Psoas muscle (tissue), 7 donors: ENCODE measurements at regions not wholly inside any gene's neighbourhood (a gene's known extent, or its start where the extent isn't known, plus 50 kb on each side); places are given as distances from the start of the nearest gene placed in this dataset.

ENCODE experiments used
- ATAC-seq, 4 donors: fragments of 200-7000 bp; cut with Tn5 transposase; one replicate each; pipeline ENCODE4 v1.9.1; 2020; ENCODE audit warnings: moderate library complexity in 3 of 4, mild to moderate bottlenecking in 2 of 4
- DNase-seq, 2 donors: peaks; one replicate each; pipeline ENCODE4 v3.0.0-alpha.2; 2020
- H3K27ac ChIP-seq: fragments of 200-600 bp; one replicate; pipeline ENCODE4 v1.8.0; 2022
- H3K27me3 ChIP-seq, 3 donors: fragments of 200-600 bp in 1 of 3; one replicate each; pipeline versions ENCODE4 v1.6.1 to v1.8.0; 2013 to 2022; ENCODE audit warnings: low read length in 2 of 3, mild to moderate bottlenecking in 2 of 3, moderate library complexity in 1 of 3; ENCODE audit not compliant: insufficient read depth in 3 of 3
- H3K36me3 ChIP-seq, 2 donors: fragments of 200-600 bp in 1 of 2; one replicate each; pipeline versions ENCODE4 v1.6.1 to v1.8.0; 2013 to 2022; ENCODE audit warnings: low read depth in 1 of 2, mild to moderate bottlenecking in 1 of 2, moderate library complexity in 1 of 2; ENCODE audit not compliant: insufficient read depth in 1 of 2
- H3K4me1 ChIP-seq: fragments of 200-600 bp; one replicate; pipeline ENCODE4 v1.8.0; 2022
- H3K4me3 ChIP-seq: fragments of 200-600 bp; one replicate; pipeline ENCODE4 v1.8.0; 2022; ENCODE audit warnings: mild to moderate bottlenecking
- H3K9me3 ChIP-seq: fragments of 200-600 bp; one replicate; pipeline ENCODE4 v1.8.0; 2022
- WGBS, 3 donors: extraction: QIAGEN DNeasy Blood & Tissue Kit; methylation state at CpG; one replicate each; pipeline versions ENCODE4 v1.1.6 to v1.1.7; 2013; 5-methylcytosine and 5-hydroxymethylcytosine counted together
- intact Hi-C, 2 donors: fragments of 100-400 bp; cut with DNase I; formaldehyde crosslinking; loops; one replicate each; pipeline versions ENCODE4 v1.11.0 to v1.14.2; 2022
- TF ChIP-seq, protein P1 (sequence below): fragments of 200-600 bp; IDR thresholded peaks from one replicate; pipeline ENCODE4 v1.8.0; 2022; ENCODE audit warnings: antibody characterized with exemption
- donor health status: healthy with polysubstance abuse.
- donor health status: DM: no; HTN: no; CAD: no; lungs with moderate emphysema.
- donor health status: Bipolar disorder and iron deficiency.
- donor health status: healthy.
- donor health status: DM: yes; HTN: yes; CAD: no.
- donor health status: DM: no; HTN: no; CAD: no.
- donor health status: DM: yes; HTN: yes; CAD: no.

DNA sequence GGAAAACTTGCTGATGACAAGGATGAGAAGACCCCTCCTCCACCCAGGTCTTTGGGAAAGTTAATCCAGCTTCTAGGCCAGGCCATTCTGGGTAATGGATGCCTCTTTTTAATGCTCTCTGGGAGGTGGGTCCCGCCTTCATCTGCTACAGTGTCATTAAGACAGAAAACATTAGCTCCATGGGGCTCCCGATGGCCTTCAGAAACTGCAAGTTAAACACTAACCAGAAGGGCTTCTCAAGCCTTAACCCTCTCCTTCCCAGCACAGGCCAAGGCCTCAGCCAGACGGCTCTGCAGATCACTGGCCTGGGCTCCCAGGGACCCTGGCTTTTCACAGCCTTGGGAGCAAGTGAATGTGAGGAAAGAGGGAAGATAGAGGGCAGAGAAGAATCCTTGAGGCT lies 364.9 kb downstream of the MATN1 start:
- DNase-seq, result no peak
- intact Hi-C loops, result no loop called here
- no peaks in the 10 kb centered on the region for H3K36me3 ChIP-seq
- no peak overlapping the region for H3K4me3 ChIP-seq
- H3K27ac ChIP-seq, result no peak overlapping the region
- H3K27me3 ChIP-seq, result peaks cover 0 to 2% (median 0%) of the 10 kb centered on the region in 3 donors
- H3K4me1 ChIP-seq, result no peaks in the 10 kb centered on the region
- no peak for ATAC-seq
- WGBS, 3 donors, result 50 to 54% (median 51%) methylated on average over 3 of the region's 3 CpGs
- H3K9me3 ChIP-seq, result no peaks in the 10 kb centered on the region
- TF ChIP-seq, protein P1, sequence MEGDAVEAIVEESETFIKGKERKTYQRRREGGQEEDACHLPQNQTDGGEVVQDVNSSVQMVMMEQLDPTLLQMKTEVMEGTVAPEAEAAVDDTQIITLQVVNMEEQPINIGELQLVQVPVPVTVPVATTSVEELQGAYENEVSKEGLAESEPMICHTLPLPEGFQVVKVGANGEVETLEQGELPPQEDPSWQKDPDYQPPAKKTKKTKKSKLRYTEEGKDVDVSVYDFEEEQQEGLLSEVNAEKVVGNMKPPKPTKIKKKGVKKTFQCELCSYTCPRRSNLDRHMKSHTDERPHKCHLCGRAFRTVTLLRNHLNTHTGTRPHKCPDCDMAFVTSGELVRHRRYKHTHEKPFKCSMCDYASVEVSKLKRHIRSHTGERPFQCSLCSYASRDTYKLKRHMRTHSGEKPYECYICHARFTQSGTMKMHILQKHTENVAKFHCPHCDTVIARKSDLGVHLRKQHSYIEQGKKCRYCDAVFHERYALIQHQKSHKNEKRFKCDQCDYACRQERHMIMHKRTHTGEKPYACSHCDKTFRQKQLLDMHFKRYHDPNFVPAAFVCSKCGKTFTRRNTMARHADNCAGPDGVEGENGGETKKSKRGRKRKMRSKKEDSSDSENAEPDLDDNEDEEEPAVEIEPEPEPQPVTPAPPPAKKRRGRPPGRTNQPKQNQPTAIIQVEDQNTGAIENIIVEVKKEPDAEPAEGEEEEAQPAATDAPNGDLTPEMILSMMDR, result no peak

DNA sequence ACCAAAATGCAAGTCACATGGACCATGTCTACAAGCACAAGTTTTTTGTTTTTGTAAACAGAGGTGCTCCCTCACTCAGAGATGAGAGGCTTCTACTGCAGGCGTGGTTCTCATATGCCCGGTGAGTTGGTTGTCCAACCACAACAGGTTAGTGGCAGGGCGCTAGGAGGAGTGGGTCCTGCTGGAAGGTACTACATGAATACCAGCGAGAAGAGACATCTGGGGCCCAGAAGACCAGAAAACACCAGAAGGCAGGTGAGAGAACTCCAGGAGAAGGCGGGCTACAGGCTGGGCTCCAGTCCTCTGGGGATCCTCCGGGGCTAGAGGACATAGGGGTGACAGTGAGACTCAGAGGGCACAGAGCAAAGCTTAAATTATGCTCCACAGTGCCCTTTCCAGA lies 366.5 kb downstream of the MATN1 start:
- 88 to 93% (median 90%) methylated on average over 6 of the region's 6 CpGs for WGBS, 3 donors
- no peaks in the 10 kb centered on the region for H3K27me3 ChIP-seq
- H3K4me3 ChIP-seq, result no peak overlapping the region
- no peak for ATAC-seq
- no peak for DNase-seq
- no peak overlapping the region for H3K27ac ChIP-seq
- intact Hi-C loops, result no loop called here
- no peaks in the 10 kb centered on the region for H3K36me3 ChIP-seq
- no peaks in the 10 kb centered on the region for H3K9me3 ChIP-seq
- TF ChIP-seq, protein P1, result no peak
- no peaks in the 10 kb centered on the region for H3K4me1 ChIP-seq

DNA sequence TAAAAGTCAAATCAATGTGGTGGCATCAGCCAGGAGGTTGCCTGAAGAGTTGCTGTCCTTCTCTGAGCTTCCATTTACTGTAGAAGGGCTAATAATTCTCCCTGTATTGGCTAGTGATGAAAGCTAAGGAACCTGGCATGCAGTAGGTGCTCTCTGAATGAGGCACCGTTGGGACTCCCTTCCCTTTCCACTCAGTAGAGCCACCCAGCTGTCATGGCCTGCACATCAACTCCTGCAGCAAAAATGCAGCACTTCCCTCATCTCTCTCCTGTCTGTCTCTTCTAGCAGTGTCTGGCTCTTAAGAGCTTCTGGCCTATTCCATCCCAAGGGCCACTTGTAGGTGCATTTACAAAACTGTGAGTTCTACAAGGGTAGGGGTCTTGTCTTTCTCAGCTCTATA lies 369.0 kb downstream of the MATN1 start:
- TF ChIP-seq, protein P1, result no peak
- H3K4me3 ChIP-seq, result no peak overlapping the region
- H3K4me1 ChIP-seq, result no peaks in the 10 kb centered on the region
- DNase-seq (no peak), ATAC-seq (no peak)
- intact Hi-C loops, result no loop called here
- H3K27me3 ChIP-seq, result peaks cover 0 to 4% (median 0%) of the 10 kb centered on the region in 3 donors
- H3K36me3 ChIP-seq, result no peaks in the 10 kb centered on the region
- WGBS, 3 donors, result 0 to 4% (median 0%) methylated on average over 1 of the region's 1 CpG
- H3K9me3 ChIP-seq, result no peaks in the 10 kb centered on the region
- H3K27ac ChIP-seq, result no peak overlapping the region

DNA sequence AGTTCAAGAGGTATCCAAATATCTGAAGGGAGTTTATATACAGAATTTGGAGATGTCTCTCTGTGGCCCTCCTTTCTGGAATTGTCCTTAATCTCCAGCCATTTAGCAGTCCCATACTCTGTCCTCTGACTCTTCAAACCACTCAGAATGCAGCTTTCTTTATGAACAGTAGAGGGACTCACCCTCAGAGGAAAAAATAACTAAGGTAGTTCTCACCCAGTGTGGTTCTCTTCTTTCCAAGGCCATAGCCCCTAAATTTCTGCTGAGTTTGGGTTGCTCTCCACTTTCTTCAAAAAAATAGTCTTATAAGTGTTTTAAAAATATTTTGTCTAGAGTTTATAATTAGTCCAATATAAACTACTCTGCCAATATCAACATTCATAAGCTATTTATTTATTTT lies 369.7 kb downstream of the MATN1 start:
- Histone ChIP-seq H3K9me3 (no peaks in the 10 kb centered on the region), H3K36me3 (no peaks in the 10 kb centered on the region), H3K27ac (no peak overlapping the region), H3K27me3 (peaks cover 0 to 4% (median 0%) of the 10 kb centered on the region in 3 donors), H3K4me1 (no peaks in the 10 kb centered on the region), H3K4me3 (no peak overlapping the region)
- ATAC-seq (peak in 3 of 4 donors; percentile 30 to 59 (median 50)), DNase-seq (no peak)
- TF ChIP-seq, protein P1, result peak; percentile 22
- intact Hi-C loops, result no loop called here

DNA sequence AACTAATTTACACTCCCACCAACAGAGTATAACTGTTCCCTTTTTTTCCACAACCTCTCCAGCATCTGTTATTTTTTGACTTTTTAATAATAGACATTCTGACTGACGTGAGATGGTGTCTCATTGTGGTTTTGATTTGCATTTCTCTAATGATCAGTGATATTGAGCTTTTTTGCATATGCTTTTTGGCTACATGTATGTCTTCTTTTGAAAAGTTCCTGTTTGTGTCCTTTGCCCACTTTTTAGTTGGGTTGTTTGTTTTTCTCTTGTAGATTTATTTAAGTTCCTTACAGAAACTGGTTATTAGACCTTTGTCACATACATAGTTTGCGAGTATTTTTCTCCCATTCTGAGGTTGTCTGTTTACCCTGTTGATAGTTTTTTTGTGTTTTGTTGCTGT lies 375.2 kb downstream of the MATN1 start:
- ATAC-seq (no peak), DNase-seq (no peak)
- H3K27me3 ChIP-seq, result peaks cover 0 to 11% (median under 1%) of the 10 kb centered on the region in 3 donors
- H3K4me3 ChIP-seq, result no peak overlapping the region
- TF ChIP-seq, protein P1, result no peak
- no peaks in the 10 kb centered on the region for H3K36me3 ChIP-seq
- 82 to 93% (median 90%) methylated on average over 2 of the region's 2 CpGs for WGBS, 3 donors
- H3K4me1 ChIP-seq, result no peaks in the 10 kb centered on the region
- H3K27ac ChIP-seq, result no peak overlapping the region
- intact Hi-C loops, result no loop called here
- H3K9me3 ChIP-seq, result peaks cover 9% of the 10 kb centered on the region
